SK-N-SH (cell line): ENCODE measurements at regions not wholly inside any gene's neighbourhood (a gene's known extent, or its start where the extent isn't known, plus 50 kb on each side); places are given as distances from the start of the nearest gene placed in this dataset.

Source experiments
- CTCF ChIA-PET: fragments of 300-600, 350-600 bp; formaldehyde crosslinking; extraction: SDS; loops from one replicate; lab custom pipeline; 2021; lab: Yijun Ruan, JAX
- POLR2A ChIA-PET: fragments of 350-600 bp; sonication (Branson Sonifier 250); formaldehyde crosslinking; extraction: SDS; loops from one replicate; lab custom pipeline; 2020; ENCODE audit warnings: antibody characterized with exemption, inconsistent platforms; lab: Yijun Ruan, JAX
- DNase-seq: peaks from one replicate; pipeline ENCODE4 v3.0.0; 2012
- H2AFZ ChIP-seq: fragments of 200-600 bp; sonication (generic); 2 replicates; pipeline ENCODE4 v1.8.1; 2016; ENCODE audit warnings: antibody characterized with exemption, mild to moderate bottlenecking, low read depth
- H3F3A ChIP-seq: fragments of 200-600 bp; sonication (generic); replicated peaks from 2 replicates; pipeline ENCODE3; 2016; ENCODE audit warnings: antibody characterized with exemption, mild to moderate bottlenecking; ENCODE audit not compliant: insufficient read depth
- H3K27ac ChIP-seq, 2 experiments: fragments of 200-500 bp in 1 of 2; fragments of 200-600 bp in 1 of 2; sonication (Bioruptor generic) in 1 of 2; sonication (generic), shearing (Covaris generic) in 1 of 2; 2 replicates each; pipeline versions ENCODE4 v1.5.1 to v1.6.1; 2014 to 2016; ENCODE audit warnings: low read depth in 2 of 2, inconsistent platforms in 1 of 2, low read length in 1 of 2, mild to moderate bottlenecking in 1 of 2, mixed read lengths in 1 of 2
- H3K27me3 ChIP-seq: fragments of 200-600 bp; sonication (generic), shearing (Covaris generic); 2 replicates; pipeline ENCODE4 v1.6.1; 2016; ENCODE audit warnings: mixed run types; ENCODE audit not compliant: insufficient read depth
- H3K36me3 ChIP-seq, 2 experiments: fragments of 200-500 bp in 1 of 2; fragments of 200-600 bp in 1 of 2; sonication (Bioruptor generic) in 1 of 2; sonication (generic) in 1 of 2; replicated peaks in 1 of 2; 2 replicates each; pipeline versions ENCODE3 to v1.5.1; 2014 to 2016; ENCODE audit warnings: low read length in 1 of 2, mild to moderate bottlenecking in 1 of 2; ENCODE audit not compliant: insufficient read depth in 2 of 2, control insufficient read depth in 1 of 2
- H3K4me1 ChIP-seq, 2 experiments: fragments of 200-500 bp in 1 of 2; fragments of 200-600 bp in 1 of 2; sonication (Bioruptor generic) in 1 of 2; sonication (generic), shearing (Covaris generic) in 1 of 2; 2 replicates each; pipeline versions ENCODE4 v1.5.1 to v1.6.1; 2014 to 2016; ENCODE audit warnings: low read depth in 1 of 2, low read length in 1 of 2, mixed run types in 1 of 2; ENCODE audit not compliant: insufficient read depth in 2 of 2, control insufficient read depth in 1 of 2
- H3K4me2 ChIP-seq: fragments of 200-600 bp; sonication (generic), shearing (Covaris generic); 2 replicates; pipeline ENCODE4 v1.6.1; 2017; ENCODE audit warnings: mixed run types
- H3K4me3 ChIP-seq, 2 experiments: fragments of 200-500 bp in 1 of 2; fragments of 200-600 bp in 1 of 2; sonication (Bioruptor generic) in 1 of 2; sonication (generic), shearing (Covaris generic) in 1 of 2; 2 replicates each; pipeline versions ENCODE4 v1.5.1 to v1.8.1; 2014 to 2016; ENCODE audit warnings: low read depth in 2 of 2, inconsistent platforms in 1 of 2, low read length in 1 of 2, mild to moderate bottlenecking in 1 of 2, mixed read lengths in 1 of 2, moderate library complexity in 1 of 2
- H3K79me2 ChIP-seq: fragments of 200-600 bp; sonication (generic); 2 replicates; pipeline ENCODE4 v1.8.1; 2017; ENCODE audit warnings: mild to moderate bottlenecking; ENCODE audit not compliant: insufficient read depth
- H3K9ac ChIP-seq: fragments of 200-600 bp; sonication (generic); 2 replicates; pipeline ENCODE4 v1.6.1; 2017; ENCODE audit warnings: mixed run types
- H3K9me2 ChIP-seq: fragments of 200-600 bp; sonication (generic); 2 replicates; pipeline ENCODE4 v1.6.1; 2017; ENCODE audit warnings: mixed run types
- H3K9me3 ChIP-seq: fragments of 200-600 bp; sonication (generic); 2 replicates; pipeline ENCODE4 v1.6.1; 2017; ENCODE audit warnings: mixed run types, mild to moderate bottlenecking, moderate library complexity
- H4K20me1 ChIP-seq: fragments of 200-600 bp; sonication (generic); 2 replicates; pipeline ENCODE4 v1.6.1; 2017; ENCODE audit warnings: mild to moderate bottlenecking, mixed run types; ENCODE audit not compliant: insufficient read depth
- IRF3 ChIP-seq: fragments of 150-350 bp; IDR thresholded peaks from 2 replicates; pipeline ENCODE4 v1.6.1; 2016; ENCODE audit warnings: mild to moderate bottlenecking, low read depth, low read length
- JUND ChIP-seq: IDR thresholded peaks from 2 replicates; pipeline ENCODE4 v1.4.0; 2012
- MAX ChIP-seq: IDR thresholded peaks from 2 replicates; pipeline ENCODE4 v1.4.0; 2012; ENCODE audit warnings: low read depth
- PBX3 ChIP-seq: IDR thresholded peaks from 2 replicates; pipeline ENCODE4; 2012
- REST ChIP-seq: IDR thresholded peaks from 2 replicates; pipeline ENCODE4 v1.6.1; 2012; ENCODE audit warnings: mild to moderate bottlenecking, low read depth, low read length, moderate library complexity
- RFX5 ChIP-seq: IDR thresholded peaks from 2 replicates; pipeline ENCODE4 v1.6.1; 2012; ENCODE audit warnings: mild to moderate bottlenecking, improper control_type of control experiment, low read length
- YY1 ChIP-seq: IDR thresholded peaks from 2 replicates; pipeline ENCODE4 v1.4.0; 2012; ENCODE audit warnings: low read depth, mild to moderate bottlenecking
- WGBS: methylation state at CpG from one replicate; pipeline ENCODE4 v1.1.6; 2017; ENCODE audit warnings: low lambda C conversion rate; 5-methylcytosine and 5-hydroxymethylcytosine counted together

GRCh38 chr4:126268106-126268505 lies 953.4 kb downstream of the FAT4 start:
- POLR2A ChIA-PET, result no interaction called here
- Histone ChIP-seq H3K79me2 (no peaks in the 10 kb centered on the region), H3F3A (no peaks in the 10 kb centered on the region), H3K9me2 (no peaks in the 10 kb centered on the region), H3K4me2 (no peak overlapping the region)
- TF ChIP-seq YY1, result no peak
- TF ChIP-seq MAX, result no peak
- no peak for TF ChIP-seq JUND
- TF ChIP-seq, all 33 proteins: peak for 0
- CTCF ChIA-PET, result interaction anchor here (1.2 kb wide), 1 partner anchor 24 kb away, joined by 4 read pairs; no protein-coding TSS in a partner anchor
- Histone ChIP-seq H3K27me3 (no peaks in the 10 kb centered on the region), H3K9ac (no peak overlapping the region), H3K4me1 (peaks cover 0 to 8% of the 10 kb centered on the region in 2 experiments; a peak in 1 of 4 replicates), H3K4me3 (no peak overlapping the region), H4K20me1 (no peaks in the 10 kb centered on the region), H3K27ac (no peak overlapping the region), H3K36me3 (no peaks in the 10 kb centered on the region), H2AFZ (no peak overlapping the region), H3K9me3 (no peaks in the 10 kb centered on the region)
- DNase-seq, result no peak

- ChIA-PET POLR2A (no interaction called here), CTCF (no interaction called here)
- Histone ChIP-seq H3K9ac (no peak overlapping the region), H3K27ac (no peak overlapping the region), H3K79me2 (no peaks in the 10 kb centered on the region), H4K20me1 (no peaks in the 10 kb centered on the region), H3F3A (no peaks in the 10 kb centered on the region), H3K4me3 (no peak overlapping the region)
- DNase-seq, result no peak
- 75% methylated on average over 6 of the region's 6 CpGs for WGBS
- TF ChIP-seq IRF3, result no peak
- TF ChIP-seq, all 33 proteins: peak for 0
- Histone ChIP-seq H3K9me2 (no peaks in the 10 kb centered on the region), H2AFZ (no peak overlapping the region), H3K9me3 (no peaks in the 10 kb centered on the region), H3K36me3 (no peaks in the 10 kb centered on the region), H3K27me3 (no peaks in the 10 kb centered on the region), H3K4me2 (no peak overlapping the region), H3K4me1 (peaks cover 0 to 8% of the 10 kb centered on the region in 2 experiments; a peak in 1 of 4 replicates)
Observed at GRCh38 chr4:126269106-126269505, 954.4 kb downstream of the FAT4 start.

GRCh38 chr4:126271292-126271691 lies 956.5 kb downstream of the FAT4 start:
- Histone ChIP-seq H3K27me3 (no peaks in the 10 kb centered on the region), H3K4me1 (no peaks in the 10 kb centered on the region; a peak in 1 of 4 replicates), H3K4me3 (no peak overlapping the region), H3K36me3 (no peaks in the 10 kb centered on the region), H3K9ac (no peak overlapping the region), H3K27ac (no peak overlapping the region), H3K9me2 (no peaks in the 10 kb centered on the region), H2AFZ (no peak overlapping the region), H3K79me2 (no peaks in the 10 kb centered on the region), H3K4me2 (no peak overlapping the region), H3F3A (no peaks in the 10 kb centered on the region), H3K9me3 (no peaks in the 10 kb centered on the region), H4K20me1 (no peaks in the 10 kb centered on the region)
- ChIA-PET POLR2A (no interaction called here), CTCF (no interaction called here)
- no peak for DNase-seq
- WGBS, result 90% methylated on average over 1 of the region's 1 CpG
- TF ChIP-seq IRF3, result no peak
- no peak for TF ChIP-seq PBX3
- no peak for TF ChIP-seq REST
- no peak for TF ChIP-seq RFX5
